ENCODE measurements at regions not wholly inside any gene's neighbourhood (a gene's known extent, or its start where the extent isn't known, plus 50 kb on each side); places are given as distances from the start of the nearest gene placed in this dataset.

GRCh38 chr12:82008251-82008650 lies 249.1 kb upstream of the PPFIA2 start:
- no peaks in the 10 kb centered on the region for H3F3A ChIP-seq (ENCODE audit: insufficient read depth, low read length)
- no peaks in the 10 kb centered on the region for H3K4me1 ChIP-seq (ENCODE audit: low read length)
- H3K9ac ChIP-seq (ENCODE audit: low read length) = no peak overlapping the region
- no peak overlapping the region for H3K4me2 ChIP-seq (ENCODE audit: low read depth, low read length)
- no peak for DNase-seq
- H2AFZ ChIP-seq (ENCODE audit: low read length) = no peak overlapping the region
- no peak for TF ChIP-seq EZH2 (optimal IDR thresholded peaks at IDR 0.05; ENCODE audit: low read depth, low read length)
- no peak for TF ChIP-seq CTCF (IDR thresholded peaks at IDR 0.05; ENCODE audit: low read length)
- TF ChIP-seq EZH2phosphoT487 (IDR thresholded peaks at IDR 0.05; ENCODE audit: low read length) = no peak
- H3K9me3 ChIP-seq (replicated peaks; ENCODE audit: insufficient read depth, low read length) = no peaks in the 10 kb centered on the region
- H3K27ac ChIP-seq (ENCODE audit: low read length) = no peak overlapping the region
- no peaks in the 10 kb centered on the region for H3K36me3 ChIP-seq (replicated peaks; ENCODE audit: insufficient read depth, low read length)
- no peaks in the 10 kb centered on the region for H4K20me1 ChIP-seq (ENCODE audit: insufficient read depth, low read length)
- H3K27me3 ChIP-seq (replicated peaks; ENCODE audit: insufficient read depth, low read length) = no peaks in the 10 kb centered on the region
- no peaks in the 10 kb centered on the region for H3K79me2 ChIP-seq (ENCODE audit: low read length)
- no peak overlapping the region for H3K4me3 ChIP-seq (ENCODE audit: low read length)
- no peaks in the 10 kb centered on the region for H3K9me2 ChIP-seq (replicated peaks; ENCODE audit: insufficient read depth, low read length)

- Histone ChIP-seq H3K79me2 (ENCODE audit: low read length) (no peaks in the 10 kb centered on the region), H3K9ac (ENCODE audit: low read length) (no peak overlapping the region), H3K27me3 (replicated peaks; ENCODE audit: insufficient read depth, low read length) (no peaks in the 10 kb centered on the region), H3K4me2 (ENCODE audit: low read depth, low read length) (no peak overlapping the region), H3K4me3 (ENCODE audit: low read length) (no peak overlapping the region), H3F3A (ENCODE audit: insufficient read depth, low read length) (no peaks in the 10 kb centered on the region), H3K9me2 (replicated peaks; ENCODE audit: insufficient read depth, low read length) (no peaks in the 10 kb centered on the region), H3K27ac (ENCODE audit: low read length) (no peak overlapping the region), H3K4me1 (ENCODE audit: low read length) (no peaks in the 10 kb centered on the region), H2AFZ (ENCODE audit: low read length) (no peak overlapping the region), H3K9me3 (replicated peaks; ENCODE audit: insufficient read depth, low read length) (no peaks in the 10 kb centered on the region), H3K36me3 (replicated peaks; ENCODE audit: insufficient read depth, low read length) (no peaks in the 10 kb centered on the region), H4K20me1 (ENCODE audit: insufficient read depth, low read length) (no peaks in the 10 kb centered on the region)
- no peak for DNase-seq
- TF ChIP-seq CTCF (IDR thresholded peaks at IDR 0.05; ENCODE audit: low read length) (no peak), EZH2 (optimal IDR thresholded peaks at IDR 0.05; ENCODE audit: low read depth, low read length) (no peak), EZH2phosphoT487 (IDR thresholded peaks at IDR 0.05; ENCODE audit: low read length) (no peak)
Observed at GRCh38 chr12:81998761-81999378, 239.7 kb upstream of the PPFIA2 start.

DNA sequence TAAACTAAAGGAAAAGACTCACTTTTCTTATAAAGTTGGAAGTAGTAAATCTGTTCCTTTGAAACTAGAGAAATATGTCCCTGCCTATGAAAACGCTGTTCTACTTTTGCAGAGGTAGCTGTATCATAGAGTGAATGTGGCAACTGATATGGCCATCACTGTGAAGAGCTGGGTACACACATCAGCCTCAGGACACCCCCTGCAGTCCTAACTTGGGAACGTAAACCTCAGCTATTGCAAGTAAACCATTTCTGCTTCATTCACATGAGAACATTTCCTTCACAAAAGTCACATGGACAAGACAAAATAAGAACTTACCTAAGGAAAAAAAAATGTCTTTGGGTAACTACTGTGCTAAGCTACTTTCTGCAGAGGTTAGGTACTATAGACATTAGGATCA lies 233.3 kb upstream of the PPFIA2 start:
- H3K9me2 ChIP-seq (replicated peaks; ENCODE audit: insufficient read depth, low read length) = no peaks in the 10 kb centered on the region
- H3F3A ChIP-seq (ENCODE audit: insufficient read depth, low read length) = no peaks in the 10 kb centered on the region
- no peak overlapping the region for H3K9ac ChIP-seq (ENCODE audit: low read length)
- no peaks in the 10 kb centered on the region for H3K9me3 ChIP-seq (replicated peaks; ENCODE audit: insufficient read depth, low read length)
- H3K4me3 ChIP-seq (ENCODE audit: low read length) = no peak overlapping the region
- no peak overlapping the region for H3K27ac ChIP-seq (ENCODE audit: low read length)
- H3K4me1 ChIP-seq (ENCODE audit: low read length) = no peaks in the 10 kb centered on the region
- no peaks in the 10 kb centered on the region for H3K36me3 ChIP-seq (replicated peaks; ENCODE audit: insufficient read depth, low read length)
- H3K27me3 ChIP-seq (replicated peaks; ENCODE audit: insufficient read depth, low read length) = no peaks in the 10 kb centered on the region
- H3K4me2 ChIP-seq (ENCODE audit: low read depth, low read length) = no peak overlapping the region
- peak; percentile 23 for TF ChIP-seq CTCF (IDR thresholded peaks at IDR 0.05; ENCODE audit: low read length)
- TF ChIP-seq EZH2 (optimal IDR thresholded peaks at IDR 0.05; ENCODE audit: low read depth, low read length) = no peak
- TF ChIP-seq EZH2phosphoT487 (IDR thresholded peaks at IDR 0.05; ENCODE audit: low read length) = no peak
- H4K20me1 ChIP-seq (ENCODE audit: insufficient read depth, low read length) = no peaks in the 10 kb centered on the region
- no peak for DNase-seq
- H2AFZ ChIP-seq (ENCODE audit: low read length) = no peak overlapping the region
- no peaks in the 10 kb centered on the region for H3K79me2 ChIP-seq (ENCODE audit: low read length)

Measured in MM.1S (cell line).